ENCODE measurements at regions not wholly inside any gene's neighbourhood (a gene's known extent, or its start where the extent isn't known, plus 50 kb on each side); places are given as distances from the start of the nearest gene placed in this dataset.

DNA sequence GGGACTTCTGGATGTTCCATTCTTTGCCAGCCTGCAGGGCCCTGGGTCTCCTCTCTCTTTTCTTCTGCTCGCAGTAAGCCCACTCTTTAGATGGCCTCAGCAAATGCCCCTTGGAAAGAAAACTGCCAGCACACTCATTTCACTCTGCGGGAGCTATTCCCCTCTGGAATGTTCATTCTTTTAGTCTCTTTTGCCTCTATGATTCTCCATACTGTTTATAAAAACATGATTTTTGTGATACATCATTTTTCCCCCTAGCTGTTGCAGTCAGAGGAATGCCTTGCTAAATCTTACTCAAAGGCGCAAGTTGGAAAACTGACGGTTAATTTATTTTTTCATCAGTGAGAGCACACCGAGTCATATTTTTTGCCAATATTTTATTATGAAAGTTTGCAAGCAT lies 184.9 kb downstream of the SNX19 start:
- TF ChIP-seq, protein P1, sequence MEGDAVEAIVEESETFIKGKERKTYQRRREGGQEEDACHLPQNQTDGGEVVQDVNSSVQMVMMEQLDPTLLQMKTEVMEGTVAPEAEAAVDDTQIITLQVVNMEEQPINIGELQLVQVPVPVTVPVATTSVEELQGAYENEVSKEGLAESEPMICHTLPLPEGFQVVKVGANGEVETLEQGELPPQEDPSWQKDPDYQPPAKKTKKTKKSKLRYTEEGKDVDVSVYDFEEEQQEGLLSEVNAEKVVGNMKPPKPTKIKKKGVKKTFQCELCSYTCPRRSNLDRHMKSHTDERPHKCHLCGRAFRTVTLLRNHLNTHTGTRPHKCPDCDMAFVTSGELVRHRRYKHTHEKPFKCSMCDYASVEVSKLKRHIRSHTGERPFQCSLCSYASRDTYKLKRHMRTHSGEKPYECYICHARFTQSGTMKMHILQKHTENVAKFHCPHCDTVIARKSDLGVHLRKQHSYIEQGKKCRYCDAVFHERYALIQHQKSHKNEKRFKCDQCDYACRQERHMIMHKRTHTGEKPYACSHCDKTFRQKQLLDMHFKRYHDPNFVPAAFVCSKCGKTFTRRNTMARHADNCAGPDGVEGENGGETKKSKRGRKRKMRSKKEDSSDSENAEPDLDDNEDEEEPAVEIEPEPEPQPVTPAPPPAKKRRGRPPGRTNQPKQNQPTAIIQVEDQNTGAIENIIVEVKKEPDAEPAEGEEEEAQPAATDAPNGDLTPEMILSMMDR (IDR thresholded peaks at IDR 0.05): no peak
- TF ChIP-seq POLR2A (IDR thresholded peaks at IDR 0.05): no peak
